Stimulated activated naive B cell treated with anti-CD40 and anti-IgM and Interleukin-4, amounts not matched to agents 10 μg/mL and 1 μg/mL and 100 μg/mL, for 72 hours (primary cell): ENCODE measurements at regions not wholly inside any gene's neighbourhood (a gene's known extent, or its start where the extent isn't known, plus 50 kb on each side); places are given as distances from the start of the nearest gene placed in this dataset.
"Not testable (repeated sequence)": the region's sequence is repeated elsewhere in the genome, so short reads cannot be mapped to it uniquely, and the experiment has no call there.

Source experiments
- ATAC-seq, 2 donors: fragments of 150-1000 bp; cut with Tn5 transposase; replicated peaks; 2 replicates each; pipeline ENCODE4 v1.10.0; 2021; ENCODE audit warnings: moderate library complexity in 1 of 2
- DNase-seq: peaks from one replicate; pipeline ENCODE4 v3.0.0; 2021
- H3K27ac Mint-ChIP-seq: one replicate; pipeline ENCODE4 v1.8.0; 2022; ENCODE audit warnings: mild to moderate bottlenecking, mixed read lengths
- H3K27me3 Mint-ChIP-seq, 2 donors: one replicate each; pipeline ENCODE4 v1.8.0; 2022; ENCODE audit warnings: mixed read lengths in 2 of 2
- H3K36me3 Mint-ChIP-seq, 2 donors: one replicate each; pipeline ENCODE4 v1.8.0; 2022; ENCODE audit warnings: mixed read lengths in 2 of 2, mild to moderate bottlenecking in 1 of 2
- H3K4me1 Mint-ChIP-seq, 2 donors: one replicate each; pipeline ENCODE4 v1.8.0; 2022; ENCODE audit warnings: mixed read lengths in 2 of 2, mild to moderate bottlenecking in 1 of 2
- H3K4me3 Mint-ChIP-seq, 2 donors: one replicate each; pipeline ENCODE4 v1.8.0; 2022; ENCODE audit warnings: mild to moderate bottlenecking in 2 of 2, mixed read lengths in 2 of 2, moderate library complexity in 1 of 2
- H3K9me3 Mint-ChIP-seq, 2 donors: one replicate each; pipeline ENCODE4 v1.8.0; 2022; ENCODE audit warnings: mixed read lengths in 2 of 2, mild to moderate bottlenecking in 1 of 2

DNA sequence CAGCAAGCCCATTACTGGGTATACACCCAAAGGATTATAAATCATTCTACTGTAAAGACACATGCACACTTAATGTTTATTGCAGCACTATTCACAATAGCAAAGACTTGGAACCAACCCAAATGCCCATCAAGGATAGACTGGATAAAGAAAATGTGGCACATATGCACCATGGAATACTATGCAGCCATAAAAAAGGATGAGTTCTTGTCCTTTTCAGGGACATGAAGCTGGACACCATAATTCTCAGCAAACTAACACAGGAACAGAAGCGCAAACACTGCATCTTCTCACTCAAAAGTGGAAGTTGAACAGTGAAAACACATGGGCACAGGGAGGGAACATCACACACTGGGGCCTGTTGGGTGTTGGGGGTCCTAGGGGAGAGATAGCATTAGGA lies 154.5 kb downstream of the PYDC2 start:
- ATAC-seq, H3K36me3 Mint-ChIP-seq, H3K27me3 Mint-ChIP-seq, H3K4me3 Mint-ChIP-seq, DNase-seq, H3K9me3 Mint-ChIP-seq, H3K27ac Mint-ChIP-seq, H3K4me1 Mint-ChIP-seq: not testable (repeated sequence)

GRCh38 chr3:191624299-191624698 lies 163.3 kb downstream of the PYDC2 start:
- DNase-seq = no peak
- H3K36me3 Mint-ChIP-seq = no peaks in the 10 kb centered on the region
- H3K9me3 Mint-ChIP-seq = no peaks in the 10 kb centered on the region
- no peak overlapping the region for H3K4me3 Mint-ChIP-seq
- H3K27me3 Mint-ChIP-seq = no peaks in the 10 kb centered on the region
- H3K27ac Mint-ChIP-seq = no peak overlapping the region
- no peak for ATAC-seq
- H3K4me1 Mint-ChIP-seq = no peaks in the 10 kb centered on the region

DNA sequence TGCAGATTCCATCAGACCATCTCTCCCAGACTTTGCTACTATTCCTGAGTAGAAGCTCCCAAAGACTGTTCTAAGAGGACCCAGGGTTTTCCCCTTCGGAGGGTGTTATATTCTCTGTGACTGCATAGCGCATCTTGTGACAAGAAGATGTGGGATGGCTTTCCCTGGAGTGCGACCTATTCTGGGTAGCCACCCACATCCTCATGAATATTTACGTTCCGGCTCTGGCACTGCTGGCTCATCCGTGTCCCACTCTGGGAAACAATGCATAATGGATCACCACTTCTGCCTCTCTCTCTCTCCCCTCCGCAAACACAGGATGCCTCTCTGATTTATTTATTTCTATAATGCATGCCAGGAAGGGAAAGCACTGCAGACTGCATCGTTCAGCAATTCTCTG lies 166.1 kb downstream of the PYDC2 start:
- H3K9me3 Mint-ChIP-seq = no peaks in the 10 kb centered on the region
- no peak overlapping the region for H3K27ac Mint-ChIP-seq
- H3K27me3 Mint-ChIP-seq = no peaks in the 10 kb centered on the region
- no peaks in the 10 kb centered on the region for H3K4me1 Mint-ChIP-seq
- no peak for ATAC-seq
- DNase-seq = no peak
- no peak overlapping the region for H3K4me3 Mint-ChIP-seq
- H3K36me3 Mint-ChIP-seq = no peaks in the 10 kb centered on the region

GRCh38 chr3:191628571-191628970 lies 167.6 kb downstream of the PYDC2 start:
- Mint-ChIP-seq H3K27me3 (no peaks in the 10 kb centered on the region), H3K9me3 (no peaks in the 10 kb centered on the region), H3K4me3 (no peak overlapping the region), H3K36me3 (no peaks in the 10 kb centered on the region), H3K4me1 (no peaks in the 10 kb centered on the region), H3K27ac (no peak overlapping the region)
- DNase-seq = no peak
- no peak for ATAC-seq

- ATAC-seq = no peak
- H3K9me3 Mint-ChIP-seq = no peaks in the 10 kb centered on the region
- no peaks in the 10 kb centered on the region for H3K36me3 Mint-ChIP-seq
- no peak overlapping the region for H3K27ac Mint-ChIP-seq
- H3K27me3 Mint-ChIP-seq = no peaks in the 10 kb centered on the region
- H3K4me1 Mint-ChIP-seq = no peaks in the 10 kb centered on the region
- no peak for DNase-seq
- H3K4me3 Mint-ChIP-seq = no peak overlapping the region
These were observed 170.5 kb downstream of the PYDC2 start for GRCh38 chr3:191631496-191631895.

GRCh38 chr3:191634902-191635301 lies 173.9 kb downstream of the PYDC2 start:
- no peak for DNase-seq
- no peaks in the 10 kb centered on the region for H3K4me1 Mint-ChIP-seq
- H3K9me3 Mint-ChIP-seq = peaks cover 0 to 2% of the 10 kb centered on the region in 2 donors
- no peak overlapping the region for H3K27ac Mint-ChIP-seq
- H3K36me3 Mint-ChIP-seq = no peaks in the 10 kb centered on the region
- ATAC-seq = no peak
- no peak overlapping the region for H3K4me3 Mint-ChIP-seq
- no peaks in the 10 kb centered on the region for H3K27me3 Mint-ChIP-seq

- H3K9me3 Mint-ChIP-seq = peaks cover 0 to 2% of the 10 kb centered on the region in 2 donors
- H3K4me1 Mint-ChIP-seq = no peaks in the 10 kb centered on the region
- H3K36me3 Mint-ChIP-seq = no peaks in the 10 kb centered on the region
- H3K4me3 Mint-ChIP-seq = no peak overlapping the region
- ATAC-seq = no peak
- H3K27ac Mint-ChIP-seq = no peak overlapping the region
- no peaks in the 10 kb centered on the region for H3K27me3 Mint-ChIP-seq
- no peak for DNase-seq
These were observed 176.6 kb downstream of the PYDC2 start for GRCh38 chr3:191637611-191638010.

GRCh38 chr3:191641789-191642188 lies 180.8 kb downstream of the PYDC2 start:
- no peak for ATAC-seq
- Mint-ChIP-seq H3K36me3 (no peaks in the 10 kb centered on the region), H3K27ac (no peak overlapping the region), H3K27me3 (no peaks in the 10 kb centered on the region), H3K4me3 (no peak overlapping the region), H3K4me1 (no peaks in the 10 kb centered on the region), H3K9me3 (peaks cover 10 to 13% of the 10 kb centered on the region in 2 donors)
- DNase-seq = no peak

- no peaks in the 10 kb centered on the region for H3K27me3 Mint-ChIP-seq
- DNase-seq = no peak
- peaks cover 15 to 18% of the 10 kb centered on the region in 2 donors for H3K9me3 Mint-ChIP-seq
- H3K4me3 Mint-ChIP-seq = no peak overlapping the region
- ATAC-seq = no peak
- no peaks in the 10 kb centered on the region for H3K36me3 Mint-ChIP-seq
- no peak overlapping the region for H3K27ac Mint-ChIP-seq
- no peaks in the 10 kb centered on the region for H3K4me1 Mint-ChIP-seq
These were observed 183.3 kb downstream of the PYDC2 start for GRCh38 chr3:191644291-191644690.

- DNase-seq (no peak), ATAC-seq (no peak)
- Mint-ChIP-seq H3K27ac (no peak overlapping the region), H3K9me3 (peaks cover 21 to 23% of the 10 kb centered on the region in 2 donors), H3K36me3 (peaks cover 3 to 5% of the 10 kb centered on the region in 2 donors), H3K4me3 (no peak overlapping the region), H3K27me3 (no peaks in the 10 kb centered on the region), H3K4me1 (no peaks in the 10 kb centered on the region)
These were observed 185.3 kb downstream of the PYDC2 start for GRCh38 chr3:191646242-191646641.

DNA sequence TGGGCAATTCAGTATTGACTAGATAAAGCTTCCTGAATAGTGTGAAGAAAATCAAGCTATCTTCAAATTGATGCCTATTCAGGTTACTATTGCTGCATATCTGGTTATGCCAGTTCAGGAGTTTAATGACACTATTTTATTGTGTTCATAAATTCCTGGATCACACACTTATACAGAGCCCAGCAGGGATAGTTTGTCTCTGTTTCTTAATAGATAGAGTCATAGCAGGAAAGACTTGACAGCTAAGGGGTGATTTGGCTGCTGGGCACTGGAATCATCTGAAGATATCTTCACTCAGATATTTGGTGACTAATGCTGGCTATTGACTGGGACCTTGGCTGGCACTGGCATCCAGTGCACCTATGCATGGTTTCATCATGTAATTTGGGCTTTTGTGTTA lies 187.8 kb downstream of the PYDC2 start:
- H3K27me3 Mint-ChIP-seq = no peaks in the 10 kb centered on the region
- peaks cover 24 to 28% of the 10 kb centered on the region in 2 donors for H3K9me3 Mint-ChIP-seq
- peaks cover 5% of the 10 kb centered on the region in 2 donors for H3K36me3 Mint-ChIP-seq
- H3K27ac Mint-ChIP-seq = no peak overlapping the region
- ATAC-seq = no peak
- H3K4me1 Mint-ChIP-seq = no peaks in the 10 kb centered on the region
- DNase-seq = no peak
- no peak overlapping the region for H3K4me3 Mint-ChIP-seq

DNA sequence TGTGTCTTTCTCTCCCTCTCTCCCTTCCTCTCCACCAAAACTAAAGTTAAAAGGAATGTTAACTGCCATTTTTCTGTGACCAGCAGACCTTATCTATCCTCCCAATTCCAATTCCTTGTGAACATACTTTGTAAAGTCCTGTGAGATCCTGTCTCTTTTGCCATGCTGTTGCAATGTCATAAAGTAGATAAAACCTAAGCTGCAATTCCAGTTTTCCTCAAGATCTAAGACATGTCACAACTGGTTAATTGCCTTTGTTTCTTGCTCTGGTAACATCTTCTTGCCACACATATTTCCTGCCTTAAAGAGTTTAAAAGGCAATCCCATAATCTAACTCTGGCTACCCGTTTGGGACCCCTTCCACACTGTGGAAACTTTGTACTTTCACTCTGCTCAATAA lies 188.7 kb downstream of the PYDC2 start:
- Mint-ChIP-seq H3K4me1 (no peaks in the 10 kb centered on the region), H3K27ac (no peak overlapping the region), H3K36me3 (peaks cover 5% of the 10 kb centered on the region in 2 donors), H3K27me3 (no peaks in the 10 kb centered on the region), H3K4me3 (no peak overlapping the region), H3K9me3 (peaks cover 22 to 28% of the 10 kb centered on the region in 2 donors)
- ATAC-seq = no peak
- DNase-seq = no peak

DNA sequence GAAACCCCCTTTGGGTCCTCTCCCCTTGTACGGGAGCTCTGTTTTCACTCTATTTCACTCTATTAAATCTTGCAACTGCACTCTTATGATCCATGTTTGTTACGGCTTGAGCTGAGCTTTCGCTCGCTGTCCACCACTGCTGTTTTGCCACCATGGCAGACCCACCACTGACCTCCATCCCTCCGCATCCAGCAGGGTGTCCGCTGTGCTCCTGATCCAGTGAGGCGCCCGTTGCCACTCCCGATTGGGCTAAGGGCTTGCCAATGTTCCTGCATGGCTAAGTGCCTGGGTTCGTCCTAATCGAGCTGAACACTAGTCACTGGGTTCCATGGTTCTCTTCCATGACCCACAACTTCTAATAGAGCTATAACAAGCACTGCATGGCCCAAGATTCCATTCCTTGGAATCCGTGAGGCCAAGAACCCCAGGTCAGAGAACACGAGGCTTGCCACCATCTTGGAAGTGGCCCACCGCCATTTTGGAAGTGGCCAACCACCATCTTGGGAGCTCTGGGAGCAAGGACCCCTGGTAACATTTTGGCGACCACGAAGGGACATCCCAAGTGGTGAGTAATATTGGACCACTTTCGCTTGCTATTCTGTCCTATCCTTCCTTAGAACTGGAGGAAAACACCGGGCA lies 197.9 kb downstream of the PYDC2 start:
- not testable (repeated sequence) for DNase-seq, H3K27ac Mint-ChIP-seq, H3K4me3 Mint-ChIP-seq, H3K27me3 Mint-ChIP-seq, ATAC-seq, H3K4me1 Mint-ChIP-seq, H3K36me3 Mint-ChIP-seq, H3K9me3 Mint-ChIP-seq

GRCh38 chr3:191662150-191662549 lies 201.2 kb downstream of the PYDC2 start:
- not testable (repeated sequence) for H3K36me3 Mint-ChIP-seq, DNase-seq, H3K27me3 Mint-ChIP-seq, ATAC-seq, H3K9me3 Mint-ChIP-seq, H3K27ac Mint-ChIP-seq, H3K4me1 Mint-ChIP-seq, H3K4me3 Mint-ChIP-seq

- Mint-ChIP-seq H3K27ac (no peak overlapping the region), H3K4me3 (no peak overlapping the region), H3K27me3 (peaks cover 0 to 5% of the 10 kb centered on the region in 2 donors), H3K9me3 (no peaks in the 10 kb centered on the region), H3K36me3 (no peaks in the 10 kb centered on the region), H3K4me1 (no peaks in the 10 kb centered on the region)
- no peak for DNase-seq
- no peak for ATAC-seq
These were observed 220.1 kb downstream of the PYDC2 start for GRCh38 chr3:191680989-191681597.
